HepG2 (cell line): ENCODE measurements at regions not wholly inside any gene's neighbourhood (a gene's known extent, or its start where the extent isn't known, plus 50 kb on each side); places are given as distances from the start of the nearest gene placed in this dataset.
"Not testable (repeated sequence)": the region's sequence is repeated elsewhere in the genome, so short reads cannot be mapped to it uniquely, and the experiment has no call there.

Experiments
- ATAC-seq: fragments of 200-7000 bp; cut with Tn5 transposase; 3 replicates; pipeline ENCODE4 v1.9.1; 2020; ENCODE audit warnings: mild to moderate bottlenecking, moderate library complexity
- BruUV-seq: library from RNA; stranded (reverse); fragments of 400-500 nt; replicated peaks from 2 replicates; lab custom pipeline; 2021; lab: Mats Ljungman, UMichigan
- CTCF ChIA-PET: fragments of 300-600 bp; formaldehyde crosslinking; extraction: SDS; loops from one replicate; lab custom pipeline; 2021; ENCODE audit warnings: low total read pairs, inconsistent platforms, low intra/inter-chr PET ratio; lab: Yijun Ruan, JAX
- POLR2A ChIA-PET: fragments of 350-600 bp; sonication (Branson Sonifier 250); formaldehyde crosslinking; loops from one replicate; lab custom pipeline; 2020; ENCODE audit warnings: antibody characterized with exemption, inconsistent platforms; lab: Yijun Ruan, JAX
- DNase-seq: peaks from one replicate; pipeline ENCODE4 v3.0.0-alpha.2; 2015; ENCODE audit warnings: low spot score
- FAIRE-seq: peaks from 3 replicates; lab custom pipeline; 2011; peaks lifted over from hg19 to GRCh38; lab: Jason Lieb, UNC
- H2AFZ ChIP-seq: one replicate; pipeline ENCODE4 v1.6.1; 2011; ENCODE audit warnings: low read length, inconsistent platforms
- H3K27ac ChIP-seq: fragments of 300-600 bp; 3 replicates; pipeline ENCODE4 v1.8.0; 2011; ENCODE audit warnings: mixed run types, mild to moderate bottlenecking, mixed read lengths, low read length, inconsistent platforms; ENCODE audit not compliant: insufficient read depth; ENCODE audit errors: extremely low read length
- H3K27me3 ChIP-seq, 2 experiments: fragments of 200-600 bp in 1 of 2; 2 replicates in 1 of 2; 3 replicates in 1 of 2; pipeline versions ENCODE4 v1.6.0 to v1.8.0; 2011; ENCODE audit warnings: low read length in 2 of 2, mild to moderate bottlenecking in 2 of 2, moderate library complexity in 2 of 2, inconsistent platforms in 1 of 2; ENCODE audit not compliant: insufficient read depth in 2 of 2, control insufficient read depth in 1 of 2
- H3K36me3 ChIP-seq, 2 experiments: fragments of 200-600 bp in 1 of 2; replicated peaks in 1 of 2; 2 replicates in 1 of 2; 3 replicates in 1 of 2; pipeline versions ENCODE4 v1.5.1 to v1.8.0; 2011; ENCODE audit warnings: low read length in 2 of 2, inconsistent platforms in 1 of 2; ENCODE audit not compliant: insufficient read depth in 2 of 2, control insufficient read depth in 1 of 2
- H3K4me1 ChIP-seq: 2 replicates; pipeline ENCODE4 v1.5.1; 2012; ENCODE audit warnings: low read length, inconsistent platforms; ENCODE audit not compliant: insufficient read depth
- H3K4me2 ChIP-seq: 2 replicates; pipeline ENCODE4 v1.6.0; 2011; ENCODE audit warnings: low read depth, low read length, inconsistent platforms
- H3K4me3 ChIP-seq, 3 experiments: fragments of 200-600 bp in 1 of 3; sonication (generic), shearing (Covaris generic) in 1 of 3; replicated peaks in 1 of 3; 2 replicates each; pipeline ENCODE4 v1.5.1; 2011 to 2016; ENCODE audit warnings: low read length in 3 of 3, inconsistent platforms in 2 of 3, low read depth in 2 of 3, mild to moderate bottlenecking in 2 of 3, control low read depth in 1 of 3, mixed read lengths in 1 of 3; ENCODE audit not compliant: insufficient read depth in 1 of 3
- H3K79me2 ChIP-seq: one replicate; pipeline ENCODE4 v1.6.1; 2011; ENCODE audit warnings: low read length, inconsistent platforms; ENCODE audit not compliant: insufficient read depth
- H3K9ac ChIP-seq: 2 replicates; pipeline ENCODE4 v1.6.0; 2011; ENCODE audit warnings: mild to moderate bottlenecking, low read depth, low read length, inconsistent platforms; ENCODE audit not compliant: insufficient read depth
- H3K9me3 ChIP-seq: 2 replicates; pipeline ENCODE4 v1.5.1; 2012; ENCODE audit warnings: mild to moderate bottlenecking, low read length
- H4K20me1 ChIP-seq: 2 replicates; pipeline ENCODE4 v1.6.0; 2011; ENCODE audit warnings: inconsistent platforms, mild to moderate bottlenecking, low read length, moderate library complexity; ENCODE audit not compliant: insufficient read depth
- ARID5B ChIP-seq: IDR thresholded peaks from 2 replicates; pipeline ENCODE4 v1.4.0; 2020; ENCODE audit warnings: mild to moderate bottlenecking, missing genetic modification reagents
- FOXA1 ChIP-seq, 2 experiments: fragments of 450-650 bp in 1 of 2; sonication (generic) in 1 of 2; formaldehyde crosslinking in 1 of 2; IDR thresholded peaks; 2 replicates each; pipeline versions ENCODE4 v1.4.0 to v1.6.1; 2016 to 2020; ENCODE audit warnings: missing genetic modification reagents in 1 of 2
- HNF4A ChIP-seq: sonication (generic); formaldehyde crosslinking; IDR thresholded peaks from 2 replicates; pipeline ENCODE4 v1.4.0; 2020; ENCODE audit warnings: missing genetic modification reagents
- MXI1 ChIP-seq: IDR thresholded peaks from 3 replicates; pipeline ENCODE4 v1.6.1; 2012; ENCODE audit warnings: low read depth, low read length, inconsistent platforms, borderline replicate concordance
- NFYC ChIP-seq: IDR thresholded peaks from 2 replicates; pipeline ENCODE4 v1.6.1; 2016; ENCODE audit warnings: missing genetic modification reagents, missing compliant biosample characterization
- ZNF24 ChIP-seq: fragments of 450-650 bp; IDR thresholded peaks from 2 replicates; pipeline ENCODE4 v1.6.1; 2017; ENCODE audit warnings: antibody characterized with exemption, mild to moderate bottlenecking
- ZNF549 ChIP-seq: sonication (generic); formaldehyde crosslinking; IDR thresholded peaks from 2 replicates; pipeline ENCODE4 v1.5.0; 2020; ENCODE audit warnings: missing genetic modification reagents
- whole genome bisulfite sequencing: methylation state at CpG from one replicate; pipeline ENCODE4 v1.1.6; 2017; ENCODE audit warnings: low lambda C conversion rate; 5-methylcytosine and 5-hydroxymethylcytosine counted together
- in situ Hi-C: cut with HindIII; loops from 2 replicates; pipeline ENCODE4 v1.10.0; 2017; ENCODE audit warnings: low pct_unique_long_range_greater_than_20kb; ENCODE audit not compliant: extremely low pct_ligation_motif_present
- intact Hi-C: fragments of 100-400 bp; cut with micrococcal nuclease; formaldehyde crosslinking; loops from one replicate; pipeline ENCODE4 v1.10.0; 2022; ENCODE audit not compliant: unreplicated experiment
- TF ChIP-seq, protein P1 (sequence below): sonication (generic); formaldehyde crosslinking; IDR thresholded peaks from 2 replicates; pipeline ENCODE4 v1.4.0; 2020; ENCODE audit warnings: missing genetic modification reagents
- TF ChIP-seq, protein P2 (sequence below): sonication (generic); formaldehyde crosslinking; IDR thresholded peaks from 2 replicates; pipeline ENCODE4 v1.8.0; 2022; ENCODE audit warnings: mild to moderate bottlenecking, missing genetic modification reagents, borderline replicate concordance
- TF ChIP-seq, protein P3 (sequence below): sonication (generic); formaldehyde crosslinking; IDR thresholded peaks from 2 replicates; pipeline ENCODE4 v1.4.0; 2020; ENCODE audit warnings: mild to moderate bottlenecking, missing genetic modification reagents
- TF ChIP-seq, protein P4 (sequence below): sonication (generic); formaldehyde crosslinking; IDR thresholded peaks from 2 replicates; pipeline ENCODE4 v1.4.0; 2020; ENCODE audit warnings: missing genetic modification reagents, borderline replicate concordance

DNA sequence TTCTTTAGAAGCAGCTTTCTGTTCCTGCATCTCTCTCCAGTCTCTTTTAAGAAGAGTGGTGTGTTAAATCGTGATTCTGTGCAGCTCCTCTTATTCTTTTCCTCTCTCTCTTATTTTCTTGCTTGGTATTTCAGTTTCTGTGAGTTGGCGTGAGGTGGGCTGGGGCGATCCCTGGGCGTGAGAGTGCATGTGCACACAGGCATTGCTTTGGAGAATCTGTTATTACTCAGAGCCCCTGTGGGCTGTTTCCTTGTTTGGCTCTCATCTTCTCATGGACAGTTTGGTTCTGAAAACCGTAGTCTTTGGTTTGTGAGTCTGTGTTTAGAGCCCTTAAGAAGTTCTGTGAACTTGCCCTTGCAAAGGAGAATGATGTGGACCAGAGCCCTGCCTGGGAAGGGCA is 97.2 kb upstream of the CLNK start (continued):
- TF ChIP-seq, protein P1, sequence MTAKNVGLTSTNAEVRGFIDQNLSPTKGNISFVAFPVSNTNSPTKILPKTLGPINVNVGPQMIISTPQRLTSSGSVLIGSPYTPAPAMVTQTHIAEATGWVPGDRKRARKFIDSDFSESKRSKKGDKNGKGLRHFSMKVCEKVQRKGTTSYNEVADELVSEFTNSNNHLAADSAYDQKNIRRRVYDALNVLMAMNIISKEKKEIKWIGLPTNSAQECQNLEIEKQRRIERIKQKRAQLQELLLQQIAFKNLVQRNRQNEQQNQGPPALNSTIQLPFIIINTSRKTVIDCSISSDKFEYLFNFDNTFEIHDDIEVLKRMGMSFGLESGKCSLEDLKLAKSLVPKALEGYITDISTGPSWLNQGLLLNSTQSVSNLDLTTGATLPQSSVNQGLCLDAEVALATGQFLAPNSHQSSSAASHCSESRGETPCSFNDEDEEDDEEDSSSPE (CRISPR knock-in tag), result no peak
- TF ChIP-seq, protein P2, sequence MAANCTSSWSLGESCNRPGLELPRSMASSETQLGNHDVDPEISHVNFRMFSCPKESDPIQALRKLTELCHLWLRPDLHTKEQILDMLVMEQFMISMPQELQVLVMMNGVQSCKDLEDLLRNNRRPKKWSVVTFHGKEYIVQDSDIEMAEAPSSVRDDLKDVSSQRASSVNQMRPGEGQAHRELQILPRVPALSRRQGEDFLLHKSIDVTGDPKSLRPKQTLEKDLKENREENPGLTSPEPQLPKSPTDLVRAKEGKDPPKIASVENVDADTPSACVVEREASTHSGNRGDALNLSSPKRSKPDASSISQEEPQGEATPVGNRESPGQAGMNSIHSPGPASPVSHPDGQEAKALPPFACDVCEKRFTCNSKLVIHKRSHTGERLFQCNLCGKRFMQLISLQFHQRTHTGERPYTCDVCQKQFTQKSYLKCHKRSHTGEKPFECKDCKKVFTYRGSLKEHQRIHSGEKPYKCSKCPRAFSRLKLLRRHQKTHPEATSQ (CRISPR knock-in tag), result no peak
- TF ChIP-seq NFYC (CRISPR knock-in tag) (no peak), ZNF24 (no peak), MXI1 (no peak)
- TF ChIP-seq, protein P3, sequence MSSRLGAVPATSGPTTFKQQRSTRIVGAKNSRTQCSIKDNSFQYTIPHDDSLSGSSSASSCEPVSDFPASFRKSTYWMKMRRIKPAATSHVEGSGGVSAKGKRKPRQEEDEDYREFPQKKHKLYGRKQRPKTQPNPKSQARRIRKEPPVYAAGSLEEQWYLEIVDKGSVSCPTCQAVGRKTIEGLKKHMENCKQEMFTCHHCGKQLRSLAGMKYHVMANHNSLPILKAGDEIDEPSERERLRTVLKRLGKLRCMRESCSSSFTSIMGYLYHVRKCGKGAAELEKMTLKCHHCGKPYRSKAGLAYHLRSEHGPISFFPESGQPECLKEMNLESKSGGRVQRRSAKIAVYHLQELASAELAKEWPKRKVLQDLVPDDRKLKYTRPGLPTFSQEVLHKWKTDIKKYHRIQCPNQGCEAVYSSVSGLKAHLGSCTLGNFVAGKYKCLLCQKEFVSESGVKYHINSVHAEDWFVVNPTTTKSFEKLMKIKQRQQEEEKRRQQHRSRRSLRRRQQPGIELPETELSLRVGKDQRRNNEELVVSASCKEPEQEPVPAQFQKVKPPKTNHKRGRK (CRISPR knock-in tag), result no peak
- TF ChIP-seq, all 625 proteins: peak for 0

GRCh38 chr4:10780803-10781202 is 96.2 kb upstream of the CLNK start:
- ATAC-seq; H2AFZ ChIP-seq; BruUV-seq; DNase-seq; in situ Hi-C loops; POLR2A ChIA-PET; H3K9me3 ChIP-seq; FAIRE-seq; H3K36me3 ChIP-seq; H3K4me1 ChIP-seq; H3K9ac ChIP-seq; H3K4me3 ChIP-seq; H3K79me2 ChIP-seq; H3K27me3 ChIP-seq; H3K27ac ChIP-seq; H4K20me1 ChIP-seq; CTCF ChIA-PET; intact Hi-C loops; H3K4me2 ChIP-seq; TF ChIP-seq FOXA1 (IDR thresholded peaks at IDR 0.05): not testable (repeated sequence)
- TF ChIP-seq ARID5B (CRISPR knock-in tag) (peak; percentile 28; the same call in 1 of the 2 replicates), HNF4A (CRISPR knock-in tag) (peak; percentile 52), FOXA1 (CRISPR knock-in tag; IDR thresholded peaks at IDR 0.05) (0 out of 2 replicates have a peak, but pooled peaks have one; percentile 17), ZNF549 (CRISPR knock-in tag) (peak; percentile 88; the same call in 1 of the 2 replicates)
- TF ChIP-seq, protein P4, sequence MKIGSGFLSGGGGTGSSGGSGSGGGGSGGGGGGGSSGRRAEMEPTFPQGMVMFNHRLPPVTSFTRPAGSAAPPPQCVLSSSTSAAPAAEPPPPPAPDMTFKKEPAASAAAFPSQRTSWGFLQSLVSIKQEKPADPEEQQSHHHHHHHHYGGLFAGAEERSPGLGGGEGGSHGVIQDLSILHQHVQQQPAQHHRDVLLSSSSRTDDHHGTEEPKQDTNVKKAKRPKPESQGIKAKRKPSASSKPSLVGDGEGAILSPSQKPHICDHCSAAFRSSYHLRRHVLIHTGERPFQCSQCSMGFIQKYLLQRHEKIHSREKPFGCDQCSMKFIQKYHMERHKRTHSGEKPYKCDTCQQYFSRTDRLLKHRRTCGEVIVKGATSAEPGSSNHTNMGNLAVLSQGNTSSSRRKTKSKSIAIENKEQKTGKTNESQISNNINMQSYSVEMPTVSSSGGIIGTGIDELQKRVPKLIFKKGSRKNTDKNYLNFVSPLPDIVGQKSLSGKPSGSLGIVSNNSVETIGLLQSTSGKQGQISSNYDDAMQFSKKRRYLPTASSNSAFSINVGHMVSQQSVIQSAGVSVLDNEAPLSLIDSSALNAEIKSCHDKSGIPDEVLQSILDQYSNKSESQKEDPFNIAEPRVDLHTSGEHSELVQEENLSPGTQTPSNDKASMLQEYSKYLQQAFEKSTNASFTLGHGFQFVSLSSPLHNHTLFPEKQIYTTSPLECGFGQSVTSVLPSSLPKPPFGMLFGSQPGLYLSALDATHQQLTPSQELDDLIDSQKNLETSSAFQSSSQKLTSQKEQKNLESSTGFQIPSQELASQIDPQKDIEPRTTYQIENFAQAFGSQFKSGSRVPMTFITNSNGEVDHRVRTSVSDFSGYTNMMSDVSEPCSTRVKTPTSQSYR, result peak; percentile 89
- WGBS, result 56% methylated on average over 8 of the region's 13 CpGs
